ENCODE measurements at regions not wholly inside any gene's neighbourhood (a gene's known extent, or its start where the extent isn't known, plus 50 kb on each side); places are given as distances from the start of the nearest gene placed in this dataset.

- no peak for DNase-seq (ENCODE audit: extremely low read depth, low read depth)
- no peak for TF ChIP-seq CTCF (IDR thresholded peaks at IDR 0.05; ENCODE audit: low read depth, low read length, missing control alignments)
These were observed 501.1 kb upstream of the POU3F2 start for GRCh38 chr6:98333273-98333672.

GRCh38 chr6:98335594-98335993, 498.8 kb upstream of the POU3F2 start:
- H3K4me3 ChIP-seq (replicated peaks; ENCODE audit: low read depth, low read length) = no peak overlapping the region
- DNase-seq (ENCODE audit: extremely low read depth, low read depth) = no peak
- TF ChIP-seq CTCF (IDR thresholded peaks at IDR 0.05; ENCODE audit: low read depth, low read length, missing control alignments) = no peak

More at GRCh38 chr6:98333273-98333672, 501.1 kb upstream of the POU3F2 start:
- H3K4me3 ChIP-seq (replicated peaks; ENCODE audit: low read depth, low read length) = no peak overlapping the region

- TF ChIP-seq CTCF (IDR thresholded peaks at IDR 0.05; ENCODE audit: low read depth, low read length, missing control alignments) = no peak
- H3K4me3 ChIP-seq (replicated peaks; ENCODE audit: low read depth, low read length) = no peak overlapping the region
- no peak for DNase-seq (ENCODE audit: extremely low read depth, low read depth)
These were observed 494.9 kb upstream of the POU3F2 start for GRCh38 chr6:98339506-98339905.

GRCh38 chr6:98343004-98343403, 491.4 kb upstream of the POU3F2 start:
- TF ChIP-seq CTCF (IDR thresholded peaks at IDR 0.05; ENCODE audit: low read depth, low read length, missing control alignments) = no peak
- H3K4me3 ChIP-seq (replicated peaks; ENCODE audit: low read depth, low read length) = no peak overlapping the region
- no peak for DNase-seq (ENCODE audit: extremely low read depth, low read depth)

GRCh38 chr6:98343797-98344196, 490.6 kb upstream of the POU3F2 start:
- no peak for DNase-seq (ENCODE audit: extremely low read depth, low read depth)
- H3K4me3 ChIP-seq (replicated peaks; ENCODE audit: low read depth, low read length) = no peak overlapping the region
- TF ChIP-seq CTCF (IDR thresholded peaks at IDR 0.05; ENCODE audit: low read depth, low read length, missing control alignments) = no peak

- no peak for TF ChIP-seq CTCF (IDR thresholded peaks at IDR 0.05; ENCODE audit: low read depth, low read length, missing control alignments)
- DNase-seq (ENCODE audit: extremely low read depth, low read depth) = no peak
These were observed 482.0 kb upstream of the POU3F2 start for GRCh38 chr6:98352348-98352747.

GRCh38 chr6:98358173-98358572, 476.2 kb upstream of the POU3F2 start:
- no peak for DNase-seq (ENCODE audit: extremely low read depth, low read depth)
- H3K4me3 ChIP-seq (replicated peaks; ENCODE audit: low read depth, low read length) = no peak overlapping the region
- TF ChIP-seq CTCF (IDR thresholded peaks at IDR 0.05; ENCODE audit: low read depth, low read length, missing control alignments) = no peak

More at GRCh38 chr6:98352348-98352747, 482.0 kb upstream of the POU3F2 start:
- H3K4me3 ChIP-seq (replicated peaks; ENCODE audit: low read depth, low read length) = no peak overlapping the region
